ENCODE measurements at regions not wholly inside any gene's neighbourhood (a gene's known extent, or its start where the extent isn't known, plus 50 kb on each side); places are given as distances from the start of the nearest gene placed in this dataset.
"Not testable (repeated sequence)": the region's sequence is repeated elsewhere in the genome, so short reads cannot be mapped to it uniquely, and the experiment has no call there.

DNA sequence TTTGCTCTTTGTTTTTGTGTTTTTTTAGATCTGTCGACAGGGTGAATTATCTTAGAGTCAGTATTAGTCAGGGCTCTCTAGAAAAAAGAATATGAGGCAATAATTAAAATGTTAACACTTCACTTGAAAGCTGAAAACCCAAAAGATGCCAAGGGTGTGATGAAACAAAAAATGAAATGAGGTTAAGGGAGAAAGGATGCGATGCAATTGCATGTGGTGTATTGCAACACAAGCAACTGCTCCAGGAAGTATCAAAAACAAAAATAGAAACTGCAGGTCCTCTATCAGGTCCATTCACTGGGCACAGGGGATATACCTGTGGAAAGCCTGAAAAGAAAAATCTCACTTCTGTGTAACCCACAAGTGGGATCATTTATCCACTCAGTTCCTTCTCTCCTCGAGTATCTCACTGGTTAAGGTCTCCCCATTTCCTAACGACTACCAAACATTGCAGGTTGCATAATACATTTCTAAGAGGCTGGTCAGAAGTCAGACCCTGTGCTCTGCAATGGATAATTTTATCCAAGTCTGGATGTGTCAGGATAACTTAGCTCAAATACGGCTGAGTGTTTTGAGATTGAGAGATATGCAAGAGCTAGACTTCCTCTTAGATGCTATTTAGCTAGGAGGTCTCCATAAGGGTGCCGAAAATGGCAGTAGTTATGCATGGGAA is 257.7 kb upstream of the GJE1 start:
- DNase-seq, result no peak

GRCh38 chr6:141869509-141869908 is 263.2 kb upstream of the GJE1 start:
- DNase-seq, result not testable (repeated sequence)

DNA sequence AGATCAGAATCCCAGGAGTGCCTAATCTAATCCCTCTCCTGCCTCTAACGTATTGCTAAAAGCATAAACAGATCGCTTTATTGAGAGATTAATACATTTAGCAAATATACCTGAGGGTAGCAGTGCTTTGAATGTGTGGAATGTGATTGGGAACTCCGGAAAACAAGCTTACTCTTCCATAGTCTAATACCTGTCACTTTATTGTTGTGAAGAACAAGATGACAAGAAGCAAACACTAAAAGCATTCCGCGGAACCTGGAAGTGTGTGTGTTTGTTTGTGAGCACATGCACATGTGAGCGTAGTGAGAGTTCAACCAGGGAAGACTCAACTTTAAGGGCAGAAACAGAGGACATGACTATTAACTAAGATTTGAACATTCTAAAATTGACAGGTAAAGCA is 265.0 kb upstream of the GJE1 start:
- no peak for DNase-seq

DNA sequence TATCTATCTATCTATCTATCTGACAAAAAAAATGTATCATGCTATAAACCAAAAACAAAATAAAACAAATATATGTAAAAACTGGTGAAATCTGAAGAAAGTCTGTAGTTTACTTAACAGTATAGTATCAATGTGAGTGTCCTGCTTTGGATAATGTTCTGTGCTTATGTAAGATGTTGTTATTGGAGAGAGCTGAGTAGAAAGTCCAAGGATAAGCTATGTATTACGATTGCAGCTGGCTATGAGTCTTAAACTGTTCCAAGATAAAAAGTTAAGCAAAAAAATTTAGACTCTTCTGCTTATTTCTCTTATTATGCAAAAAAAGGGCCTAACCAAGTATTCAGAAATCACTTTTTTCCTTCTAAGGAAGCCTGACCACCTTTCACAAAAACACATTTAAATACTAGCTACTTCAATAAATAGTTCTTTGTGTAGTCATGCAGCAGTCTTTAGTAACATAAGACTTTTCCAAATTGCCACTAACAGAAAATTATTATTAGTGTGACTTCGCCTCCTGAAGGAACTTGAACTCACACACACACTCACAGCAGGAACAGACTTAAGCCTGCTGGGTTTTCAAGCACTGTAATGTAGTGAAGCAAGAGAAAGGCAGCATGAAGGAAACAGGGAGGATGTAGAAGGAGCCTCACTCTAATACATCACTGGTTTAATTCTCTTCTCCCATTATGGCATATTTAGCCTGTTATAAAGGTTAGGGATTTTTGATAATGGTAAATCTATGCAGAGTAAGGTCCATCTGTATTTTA is 265.8 kb upstream of the GJE1 start:
- DNase-seq, result no peak

GRCh38 chr6:141851063-141851462 is 281.7 kb upstream of the GJE1 start:
- no peak for DNase-seq

- no peak for DNase-seq
Measured at GRCh38 chr6:141848029-141848890, 284.5 kb upstream of the GJE1 start.

DNA sequence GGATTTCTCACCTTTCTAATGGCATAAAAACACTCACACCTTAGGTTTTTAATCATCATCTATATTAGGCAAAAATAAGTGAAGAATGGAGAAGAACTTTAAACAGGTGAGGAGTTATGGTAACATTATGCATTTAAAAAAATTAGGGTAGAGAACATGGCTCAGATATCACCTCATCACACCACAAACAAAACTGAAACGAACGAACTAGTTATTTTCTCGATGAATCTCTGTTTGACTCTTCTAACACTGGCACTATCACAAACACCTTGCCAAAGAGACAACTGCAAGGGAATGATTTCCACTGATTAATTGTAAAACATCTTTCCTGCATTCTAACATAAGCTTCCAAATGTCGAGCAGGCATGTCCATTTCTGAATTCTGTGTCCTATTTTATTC is 286.1 kb upstream of the GJE1 start:
- no peak for DNase-seq

DNA sequence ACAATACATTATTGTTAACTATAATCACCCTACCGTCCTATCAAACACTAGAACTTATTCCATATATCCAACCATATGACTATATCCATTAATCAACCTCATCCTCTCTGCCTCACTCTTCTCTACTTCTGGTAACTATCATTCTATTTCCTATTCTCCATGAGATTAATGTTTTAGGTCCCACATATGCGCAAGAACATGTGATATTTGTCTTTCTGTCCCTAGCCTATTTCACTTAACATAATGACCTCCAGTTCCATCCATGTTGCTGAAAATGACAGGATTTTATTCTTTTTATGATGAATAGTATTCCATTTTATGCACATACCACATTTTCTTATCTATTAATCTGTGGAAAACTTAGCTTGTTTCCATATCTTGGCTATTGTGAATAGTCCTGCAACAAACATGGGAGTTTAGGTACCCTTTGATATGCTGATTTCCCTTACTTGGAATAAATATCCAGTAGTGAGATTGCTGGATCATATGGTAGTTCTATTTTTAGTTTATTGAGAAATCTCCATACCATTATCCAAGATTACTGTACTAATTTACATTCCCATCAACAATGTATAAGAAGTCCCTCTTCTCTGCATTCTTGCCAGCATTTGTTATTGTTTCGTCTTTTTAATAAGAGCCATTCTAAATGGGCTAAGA is 289.4 kb upstream of the GJE1 start:
- no peak for DNase-seq

DNA sequence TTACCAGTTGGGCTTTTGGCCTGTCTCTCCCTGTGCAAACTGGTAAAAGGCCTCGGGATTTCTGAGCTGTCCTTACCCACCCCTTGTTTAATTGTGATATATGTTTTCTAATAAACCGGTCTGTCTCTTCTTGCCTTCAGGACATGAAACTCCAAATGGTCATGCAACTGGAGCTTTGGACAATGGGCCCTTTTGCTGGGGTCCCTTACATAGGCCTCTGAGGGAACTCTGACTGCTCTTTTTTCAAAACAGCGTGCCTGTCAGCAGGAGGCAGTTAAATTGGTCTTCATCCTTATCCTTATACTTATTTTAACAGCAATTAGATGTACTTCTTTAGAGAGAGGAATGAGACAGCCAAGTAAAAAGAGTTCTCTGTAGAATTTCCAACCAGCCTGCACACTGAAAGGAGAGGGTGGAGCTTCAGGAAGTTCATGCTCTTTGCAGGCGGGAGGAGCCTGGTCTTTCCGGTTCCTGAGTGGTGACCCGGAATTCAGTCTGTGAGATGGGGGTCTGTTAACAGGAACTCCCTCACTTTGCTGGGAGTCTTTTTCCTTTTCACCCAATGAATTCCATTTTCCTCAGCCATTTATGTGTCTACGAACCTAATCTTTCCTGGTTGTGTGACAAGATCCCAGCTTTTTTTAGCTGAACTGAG is 299.6 kb upstream of the GJE1 start:
- no peak for DNase-seq

DNA sequence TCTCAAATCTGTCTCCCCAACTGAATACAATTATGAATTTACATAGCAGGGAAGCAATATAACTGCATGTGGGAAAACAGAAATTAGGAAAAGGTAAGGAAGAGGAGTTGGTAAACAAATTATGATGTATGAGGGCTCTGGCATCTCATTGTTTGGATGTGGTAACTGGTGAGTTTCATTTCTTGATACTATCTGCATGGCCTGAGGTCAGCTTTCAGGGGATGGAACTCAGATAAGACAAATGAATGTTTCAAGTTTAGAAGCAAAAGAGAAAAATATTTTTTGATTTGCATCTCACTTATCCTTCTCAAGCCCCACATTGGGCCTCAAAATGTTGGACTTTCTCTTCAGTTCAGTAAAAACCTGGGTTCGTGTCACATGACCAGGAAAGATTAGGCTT is 302.2 kb upstream of the GJE1 start:
- no peak for DNase-seq

DNA sequence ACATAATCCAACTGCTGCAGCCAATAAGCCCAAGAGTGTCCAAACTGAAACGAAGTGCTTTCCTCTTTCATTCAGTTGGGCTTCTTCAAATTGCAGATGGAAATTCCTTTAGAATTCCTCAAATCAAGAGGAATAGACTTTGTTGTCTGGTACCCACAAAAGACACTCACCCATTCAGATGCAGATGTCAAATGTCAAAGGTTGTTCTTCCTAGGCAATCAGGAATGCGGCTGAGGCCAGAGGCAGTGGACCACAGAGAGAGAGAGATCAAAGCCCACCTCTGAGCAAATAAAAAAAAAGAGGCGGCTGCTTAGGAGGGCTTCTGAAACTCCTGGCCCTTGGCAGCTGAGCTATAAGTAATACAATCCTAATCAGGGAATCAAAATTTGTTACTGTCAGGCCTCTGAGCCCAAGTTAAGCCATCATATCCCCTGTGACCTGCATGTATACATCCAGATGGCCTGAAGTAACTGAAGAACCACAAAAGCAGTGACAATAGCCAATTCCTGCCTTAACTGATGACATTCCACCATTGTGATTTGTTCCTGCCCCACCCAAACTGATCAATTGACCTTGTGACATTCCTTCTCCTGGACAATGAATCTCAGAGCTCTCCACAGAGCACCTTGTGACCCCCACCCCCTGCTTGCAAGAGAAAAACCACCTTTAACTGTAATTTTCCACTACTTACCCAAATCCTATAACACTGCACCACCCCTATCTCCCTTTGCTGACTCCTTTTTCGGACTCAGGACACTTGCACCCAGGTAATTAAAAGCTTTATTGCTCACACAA is 303.0 kb upstream of the GJE1 start:
- no peak for DNase-seq

- DNase-seq, result no peak
Measured at GRCh38 chr6:141824350-141824749, 308.4 kb upstream of the GJE1 start.

DNA sequence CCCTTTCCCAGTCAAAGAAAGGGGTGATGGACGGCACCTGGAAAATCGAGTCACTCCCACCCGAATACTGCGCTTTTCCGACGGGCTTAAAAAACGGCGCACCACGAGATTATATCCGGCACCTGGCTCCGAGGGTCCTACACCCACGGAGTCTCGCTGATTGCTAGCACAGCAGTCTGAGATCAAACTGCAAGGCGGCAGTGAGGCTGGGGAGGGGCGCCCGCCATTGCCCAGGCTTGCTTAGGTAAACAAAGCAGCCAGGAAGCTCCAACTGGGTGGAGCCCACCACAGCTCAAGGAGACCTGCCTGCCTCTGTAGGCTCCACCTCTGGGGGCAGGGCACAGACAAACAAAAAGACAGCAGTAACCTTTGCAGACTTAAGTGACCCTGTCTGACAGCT is 317.7 kb upstream of the GJE1 start:
- DNase-seq, result not testable (repeated sequence)

- no peak for DNase-seq
Measured at GRCh38 chr6:141809901-141810300, 322.8 kb upstream of the GJE1 start.

DNA sequence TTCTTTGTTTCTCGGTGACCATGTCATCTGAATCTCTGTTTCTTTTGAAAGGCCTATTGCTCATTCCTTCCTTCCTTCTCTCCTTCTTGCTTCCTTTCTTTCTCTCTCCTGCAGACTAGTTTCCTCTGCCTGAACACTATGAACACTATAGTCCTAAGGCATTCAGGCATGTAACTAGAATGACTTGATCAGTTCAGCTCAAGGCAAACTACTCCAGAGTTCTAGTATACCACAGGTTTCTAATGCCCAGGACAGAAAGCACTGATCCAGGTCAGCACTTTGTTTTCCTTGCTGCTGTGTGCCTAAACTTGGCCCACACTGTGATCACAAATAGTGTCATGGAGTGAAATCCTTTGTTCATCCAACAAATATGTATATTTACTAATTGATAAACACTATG is 324.1 kb upstream of the GJE1 start:
- no peak for DNase-seq

DNA sequence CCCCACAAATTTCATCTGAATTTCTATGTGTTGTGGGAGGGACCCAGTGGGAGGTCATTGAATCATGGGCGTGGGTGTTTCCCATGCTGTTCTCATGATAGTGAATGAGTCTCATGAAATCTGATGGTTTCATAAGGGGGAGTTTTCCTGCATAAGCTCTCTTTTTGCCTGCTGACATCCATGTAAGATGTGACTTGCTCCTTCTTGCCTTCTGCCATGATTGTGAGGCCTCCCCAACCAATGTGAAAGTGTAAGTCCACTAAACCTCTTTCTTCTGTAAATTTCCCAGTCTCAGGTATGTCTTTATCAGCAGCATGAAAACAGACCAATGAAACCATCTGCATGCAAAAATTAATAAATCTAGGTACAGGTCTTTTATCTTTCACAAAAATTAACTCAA is 331.8 kb upstream of the GJE1 start:
- DNase-seq, result not testable (repeated sequence)

DNA sequence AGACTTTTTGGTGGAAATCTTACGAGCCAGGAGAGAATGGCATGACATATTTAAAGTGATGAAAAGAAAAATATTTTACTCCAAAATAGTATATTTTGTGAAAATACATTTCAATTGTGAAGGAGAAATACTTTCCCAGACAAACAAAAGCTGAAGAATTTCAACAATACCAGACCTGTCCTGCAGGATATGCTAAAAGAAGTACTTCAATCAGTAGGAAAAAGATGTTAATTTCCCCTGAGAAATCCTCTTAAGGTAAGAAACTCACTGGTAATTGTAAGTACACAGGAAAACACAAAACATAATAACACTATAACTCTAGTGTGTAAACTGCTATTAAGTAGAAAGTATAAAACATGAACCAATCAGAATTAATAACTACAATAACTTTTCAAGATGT is 341.8 kb upstream of the GJE1 start:
- no peak for DNase-seq

DNA sequence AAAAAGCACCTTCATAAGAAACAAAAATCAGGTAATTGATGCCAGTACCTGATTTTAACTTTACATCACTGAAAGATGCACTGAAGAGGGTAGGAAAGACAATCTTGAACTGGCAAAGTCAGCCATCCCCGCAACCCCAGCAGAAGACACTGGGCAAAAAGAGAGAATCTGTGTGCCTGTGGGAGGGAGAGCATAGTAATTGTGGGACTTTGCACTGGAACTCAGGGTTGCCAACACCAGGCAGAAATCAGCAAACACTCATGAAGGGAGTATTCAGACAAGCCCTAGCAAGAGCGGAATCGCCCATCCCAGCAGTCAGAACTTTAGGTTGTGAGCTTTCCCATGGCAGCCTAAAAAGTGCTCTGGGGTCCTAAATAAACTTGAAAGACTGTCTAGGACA is 344.6 kb upstream of the GJE1 start:
- no peak for DNase-seq

- no peak for DNase-seq
Measured at GRCh38 chr6:141783585-141783984, 349.1 kb upstream of the GJE1 start.

DNA sequence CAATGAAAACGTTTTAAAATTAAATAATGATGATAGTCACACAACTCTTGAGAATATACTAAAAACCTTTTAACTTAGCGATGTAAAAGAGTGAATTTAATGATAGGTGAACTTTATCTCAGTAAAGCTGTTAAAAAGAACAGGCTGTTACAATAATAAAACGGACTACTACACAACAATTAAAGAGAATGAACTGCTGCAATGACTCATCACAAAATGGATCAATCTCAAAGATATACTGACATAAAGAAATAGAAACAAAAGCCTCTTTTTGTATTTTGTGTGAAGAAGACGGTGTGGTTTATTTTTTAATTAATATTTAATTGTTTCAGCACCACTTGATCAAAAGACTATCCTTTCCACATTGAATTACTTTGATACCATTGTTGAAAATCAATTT is 352.4 kb upstream of the GJE1 start:
- no peak for DNase-seq

- DNase-seq, result no peak
Measured at GRCh38 chr6:141764388-141764787, 368.3 kb upstream of the GJE1 start.

- DNase-seq, result no peak
Measured at GRCh38 chr6:141758430-141758829, 374.3 kb upstream of the GJE1 start.
